ENCODE measurements at regions not wholly inside any gene's neighbourhood (a gene's known extent, or its start where the extent isn't known, plus 50 kb on each side); places are given as distances from the start of the nearest gene placed in this dataset.
"Not testable (repeated sequence)": the region's sequence is repeated elsewhere in the genome, so short reads cannot be mapped to it uniquely, and the experiment has no call there.

GRCh38 chr13:55073000-55073399, 2044.4 kb downstream of the OLFM4 start:
- no peak for DNase-seq

- DNase-seq = no peak
Observed at GRCh38 chr13:55084630-55085029, 2056.0 kb downstream of the OLFM4 start.

- DNase-seq = no peak
Observed at GRCh38 chr13:55087085-55087484, 2053.6 kb upstream of the PRR20A start.

GRCh38 chr13:55090612-55091011, 2050.1 kb upstream of the PRR20A start:
- DNase-seq = no peak

- no peak for DNase-seq
Observed at GRCh38 chr13:55091172-55091571, 2049.5 kb upstream of the PRR20A start.

GRCh38 chr13:55106509-55106908, 2034.2 kb upstream of the PRR20A start:
- no peak for DNase-seq

- DNase-seq = no peak
Observed at GRCh38 chr13:55120631-55121030, 2020.1 kb upstream of the PRR20A start.

- no peak for DNase-seq
Observed at GRCh38 chr13:55155046-55155445, 1985.7 kb upstream of the PRR20A start.

- no peak for DNase-seq
Observed at GRCh38 chr13:55159765-55160164, 1981.0 kb upstream of the PRR20A start.

- DNase-seq = no peak
Observed at GRCh38 chr13:55160867-55161266, 1979.9 kb upstream of the PRR20A start.

- not testable (repeated sequence) for DNase-seq
Observed at GRCh38 chr13:55178582-55178981, 1962.1 kb upstream of the PRR20A start.

GRCh38 chr13:55190996-55191395, 1949.7 kb upstream of the PRR20A start:
- DNase-seq = no peak

GRCh38 chr13:55199134-55199533, 1941.6 kb upstream of the PRR20A start:
- no peak for DNase-seq

- DNase-seq = no peak
Observed at GRCh38 chr13:55214841-55215345, 1925.8 kb upstream of the PRR20A start.

GRCh38 chr13:55219538-55219937, 1921.2 kb upstream of the PRR20A start:
- no peak for DNase-seq

- no peak for DNase-seq
Observed at GRCh38 chr13:55229906-55230569, 1910.7 kb upstream of the PRR20A start.

- no peak for DNase-seq
Observed at GRCh38 chr13:55230570-55230908, 1910.2 kb upstream of the PRR20A start.

GRCh38 chr13:55234311-55234710, 1906.4 kb upstream of the PRR20A start:
- DNase-seq = no peak

GRCh38 chr13:55245005-55245644, 1895.6 kb upstream of the PRR20A start:
- no peak for DNase-seq

- DNase-seq = no peak
Observed at GRCh38 chr13:55255236-55255635, 1885.5 kb upstream of the PRR20A start.

GRCh38 chr13:55263045-55263444, 1877.7 kb upstream of the PRR20A start:
- DNase-seq = no peak

GRCh38 chr13:55266644-55267043, 1874.1 kb upstream of the PRR20A start:
- no peak for DNase-seq

- no peak for DNase-seq
Observed at GRCh38 chr13:55298201-55298600, 1842.5 kb upstream of the PRR20A start.

- DNase-seq = no peak
Observed at GRCh38 chr13:55302568-55302967, 1838.2 kb upstream of the PRR20A start.

- DNase-seq = no peak
Observed at GRCh38 chr13:55307909-55308308, 1832.8 kb upstream of the PRR20A start.
